A673 (cell line): ENCODE measurements at regions not wholly inside any gene's neighbourhood (a gene's known extent, or its start where the extent isn't known, plus 50 kb on each side); places are given as distances from the start of the nearest gene placed in this dataset.

ENCODE experiments used
- EZH2 ChIP-seq: fragments of 200-600 bp; sonication (generic); IDR thresholded peaks from 2 replicates; pipeline ENCODE4 v1.6.1; 2017; ENCODE audit warnings: borderline replicate concordance, low read depth, mild to moderate bottlenecking, mixed read lengths, antibody characterized with exemption, low read length; ENCODE audit not compliant: poor library complexity, severe bottlenecking
- TF ChIP-seq, protein P1 (sequence below): fragments of 300-800, 200-600 bp; sonication (generic); conservative IDR thresholded peaks from 2 replicates; pipeline ENCODE4 v1.5.1; 2017; ENCODE audit warnings: low read depth, mild to moderate bottlenecking, antibody characterized with exemption, low read length, moderate library complexity, mixed read lengths

DNA sequence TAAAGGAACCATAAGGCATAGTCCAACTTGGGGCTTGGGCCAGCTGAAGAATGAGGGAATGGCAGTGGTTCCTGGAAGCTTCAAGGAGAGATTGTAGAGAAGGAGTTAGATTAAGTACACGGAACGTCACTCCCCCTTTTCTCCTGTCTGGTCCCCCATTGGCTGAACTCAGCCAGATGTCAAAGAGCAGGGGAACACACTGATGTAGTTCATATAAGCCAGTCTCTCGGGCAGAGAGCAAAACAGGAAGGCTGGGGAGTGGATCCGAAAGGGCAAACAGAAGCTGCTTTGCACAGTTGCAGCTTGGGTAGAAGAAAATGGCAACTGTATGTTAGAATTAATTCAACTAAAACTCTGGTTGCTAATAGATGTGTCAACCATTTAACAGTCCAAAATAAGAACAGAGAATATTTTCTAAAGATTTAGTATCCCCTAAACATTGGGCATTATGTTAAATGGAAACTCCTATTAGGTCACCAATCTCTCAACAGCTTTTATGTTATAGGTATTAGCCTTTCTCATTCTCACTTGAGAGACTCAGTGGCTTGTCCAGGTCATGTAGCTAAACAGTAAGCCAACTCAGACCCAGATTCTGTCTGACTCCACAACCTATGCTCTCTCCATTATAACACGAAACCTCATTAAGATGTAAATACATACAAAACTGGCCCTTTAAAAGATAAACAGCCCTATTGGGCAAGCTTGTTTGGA is 600.7 kb upstream of the USP24 start:
- TF ChIP-seq, protein P1, sequence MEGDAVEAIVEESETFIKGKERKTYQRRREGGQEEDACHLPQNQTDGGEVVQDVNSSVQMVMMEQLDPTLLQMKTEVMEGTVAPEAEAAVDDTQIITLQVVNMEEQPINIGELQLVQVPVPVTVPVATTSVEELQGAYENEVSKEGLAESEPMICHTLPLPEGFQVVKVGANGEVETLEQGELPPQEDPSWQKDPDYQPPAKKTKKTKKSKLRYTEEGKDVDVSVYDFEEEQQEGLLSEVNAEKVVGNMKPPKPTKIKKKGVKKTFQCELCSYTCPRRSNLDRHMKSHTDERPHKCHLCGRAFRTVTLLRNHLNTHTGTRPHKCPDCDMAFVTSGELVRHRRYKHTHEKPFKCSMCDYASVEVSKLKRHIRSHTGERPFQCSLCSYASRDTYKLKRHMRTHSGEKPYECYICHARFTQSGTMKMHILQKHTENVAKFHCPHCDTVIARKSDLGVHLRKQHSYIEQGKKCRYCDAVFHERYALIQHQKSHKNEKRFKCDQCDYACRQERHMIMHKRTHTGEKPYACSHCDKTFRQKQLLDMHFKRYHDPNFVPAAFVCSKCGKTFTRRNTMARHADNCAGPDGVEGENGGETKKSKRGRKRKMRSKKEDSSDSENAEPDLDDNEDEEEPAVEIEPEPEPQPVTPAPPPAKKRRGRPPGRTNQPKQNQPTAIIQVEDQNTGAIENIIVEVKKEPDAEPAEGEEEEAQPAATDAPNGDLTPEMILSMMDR, result no peak
- TF ChIP-seq EZH2, result no peak
